Trophoblast cell (in vitro differentiated cells and primary cell): ENCODE measurements at regions not wholly inside any gene's neighbourhood (a gene's known extent, or its start where the extent isn't known, plus 50 kb on each side); places are given as distances from the start of the nearest gene placed in this dataset.
"Not testable (repeated sequence)": the region's sequence is repeated elsewhere in the genome, so short reads cannot be mapped to it uniquely, and the experiment has no call there.

Experiments
- DNase-seq, 2 donors: peaks; one replicate each; pipeline ENCODE4 v3.0.0-alpha.2; 2016
- H2AFZ ChIP-seq: 2 replicates; pipeline ENCODE4 v1.6.1; 2013; ENCODE audit warnings: low read length, moderate library complexity, mild to moderate bottlenecking; ENCODE audit not compliant: insufficient read depth, poor library complexity
- H2AK5ac ChIP-seq: 2 replicates; pipeline ENCODE4 v1.6.1; 2013; ENCODE audit warnings: mild to moderate bottlenecking, low read length
- H2BK120ac ChIP-seq: 2 replicates; pipeline ENCODE4 v1.6.1; 2013; ENCODE audit warnings: low read length, mild to moderate bottlenecking, moderate library complexity; ENCODE audit not compliant: insufficient read depth, poor library complexity
- H2BK12ac ChIP-seq: 2 replicates; pipeline ENCODE4 v1.6.1; 2013; ENCODE audit warnings: mild to moderate bottlenecking, low read length, moderate library complexity
- H2BK5ac ChIP-seq: 2 replicates; pipeline ENCODE4 v1.6.1; 2013; ENCODE audit warnings: low read length, low read depth, moderate library complexity, mild to moderate bottlenecking; ENCODE audit not compliant: poor library complexity
- H3K14ac ChIP-seq: 2 replicates; pipeline ENCODE4 v1.6.1; 2013; ENCODE audit warnings: mild to moderate bottlenecking, low read length
- H3K18ac ChIP-seq: 2 replicates; pipeline ENCODE4 v1.6.1; 2013; ENCODE audit warnings: mild to moderate bottlenecking, low read length
- H3K23ac ChIP-seq: 2 replicates; pipeline ENCODE4 v1.6.1; 2013; ENCODE audit warnings: low read length
- H3K27ac ChIP-seq: 2 replicates; pipeline ENCODE4 v1.5.1; 2013; ENCODE audit warnings: low read depth, mild to moderate bottlenecking, inconsistent platforms, low read length, moderate library complexity
- H3K27me3 ChIP-seq: 2 replicates; pipeline ENCODE4 v1.6.1; 2013; ENCODE audit warnings: inconsistent platforms, mild to moderate bottlenecking, low read length, moderate library complexity; ENCODE audit not compliant: insufficient read depth
- H3K36me3 ChIP-seq, 2 experiments: 1 replicate in 1 of 2; 2 replicates in 1 of 2; pipeline ENCODE4 v1.6.1; 2013; ENCODE audit warnings: low read length in 2 of 2, mild to moderate bottlenecking in 2 of 2, moderate library complexity in 1 of 2; ENCODE audit not compliant: insufficient read depth in 2 of 2, control insufficient read depth in 1 of 2
- H3K4ac ChIP-seq: 2 replicates; pipeline ENCODE4 v1.6.1; 2013; ENCODE audit warnings: low read depth, mild to moderate bottlenecking, low read length, moderate library complexity
- H3K4me1 ChIP-seq, 2 experiments: 1 replicate in 1 of 2; 2 replicates in 1 of 2; pipeline ENCODE4 v1.6.1; 2013; ENCODE audit warnings: low read length in 2 of 2, mild to moderate bottlenecking in 2 of 2, moderate library complexity in 1 of 2; ENCODE audit not compliant: insufficient read depth in 2 of 2, control insufficient read depth in 1 of 2
- H3K4me2 ChIP-seq: 2 replicates; pipeline ENCODE4 v1.6.1; 2013; ENCODE audit warnings: inconsistent platforms, mild to moderate bottlenecking, low read length, moderate library complexity
- H3K4me3 ChIP-seq: 2 replicates; pipeline ENCODE4 v1.5.1; 2013; ENCODE audit warnings: mild to moderate bottlenecking, low read depth, low read length, inconsistent platforms
- H3K79me1 ChIP-seq: one replicate; pipeline ENCODE4 v1.6.1; 2013; ENCODE audit warnings: low read length
- H3K79me2 ChIP-seq: 2 replicates; pipeline ENCODE4 v1.6.1; 2013; ENCODE audit warnings: low read length, mild to moderate bottlenecking; ENCODE audit not compliant: control insufficient read depth, insufficient read depth, poor library complexity
- H3K9ac ChIP-seq: 2 replicates; pipeline ENCODE4 v1.6.1; 2013; ENCODE audit warnings: mild to moderate bottlenecking, low read length
- H3K9me3 ChIP-seq: 2 replicates; pipeline ENCODE4 v1.6.1; 2013; ENCODE audit warnings: low read depth, mild to moderate bottlenecking, control low read depth, inconsistent platforms, low read length; ENCODE audit not compliant: insufficient read depth
- H4K12ac ChIP-seq: 2 replicates; pipeline ENCODE4 v1.6.1; 2013; ENCODE audit warnings: low read depth, mild to moderate bottlenecking, low read length, moderate library complexity
- H4K8ac ChIP-seq: 2 replicates; pipeline ENCODE4 v1.6.1; 2013; ENCODE audit warnings: low read depth, mild to moderate bottlenecking, low read length, moderate library complexity
- H4K91ac ChIP-seq: one replicate; pipeline ENCODE4 v1.6.1; 2013; ENCODE audit warnings: low read depth, mild to moderate bottlenecking, low read length, moderate library complexity
- WGBS: extraction: QIAGEN DNeasy Blood & Tissue Kit; methylation state at CpG from one replicate; pipeline ENCODE4 v1.1.7; 2013; ENCODE audit warnings: missing lambda C conversion rate; ENCODE audit not compliant: insufficient read length, insufficient coverage; ENCODE audit errors: extremely low coverage; 5-methylcytosine and 5-hydroxymethylcytosine counted together

- no peak overlapping the region for H3K14ac ChIP-seq
- H3K4me1 ChIP-seq: no peaks in the 10 kb centered on the region
- no peak overlapping the region for H2BK5ac ChIP-seq
- H3K4me3 ChIP-seq: no peak overlapping the region
- H3K4me2 ChIP-seq: no peak overlapping the region
- H4K8ac ChIP-seq: no peak overlapping the region
- H4K91ac ChIP-seq: no peak overlapping the region
- no peaks in the 10 kb centered on the region for H3K79me2 ChIP-seq
- 100% methylated on average over 3 of the region's 4 CpGs for WGBS
- H3K79me1 ChIP-seq: no peaks in the 10 kb centered on the region
- no peak overlapping the region for H2BK120ac ChIP-seq
- no peaks in the 10 kb centered on the region for H3K36me3 ChIP-seq
- no peak overlapping the region for H3K18ac ChIP-seq
- H3K23ac ChIP-seq: no peak overlapping the region
- no peak overlapping the region for H3K4ac ChIP-seq
- no peak overlapping the region for H2AK5ac ChIP-seq
- no peaks in the 10 kb centered on the region for H3K9me3 ChIP-seq
- H3K27ac ChIP-seq: no peak overlapping the region
- no peak overlapping the region for H4K12ac ChIP-seq
- DNase-seq: no peak
- no peak overlapping the region for H2BK12ac ChIP-seq
- H3K9ac ChIP-seq: no peak overlapping the region
- no peak overlapping the region for H2AFZ ChIP-seq
- no peaks in the 10 kb centered on the region for H3K27me3 ChIP-seq
Measured at GRCh38 chr15:87649175-87649574, 607.4 kb downstream of the NTRK3 start.

DNA sequence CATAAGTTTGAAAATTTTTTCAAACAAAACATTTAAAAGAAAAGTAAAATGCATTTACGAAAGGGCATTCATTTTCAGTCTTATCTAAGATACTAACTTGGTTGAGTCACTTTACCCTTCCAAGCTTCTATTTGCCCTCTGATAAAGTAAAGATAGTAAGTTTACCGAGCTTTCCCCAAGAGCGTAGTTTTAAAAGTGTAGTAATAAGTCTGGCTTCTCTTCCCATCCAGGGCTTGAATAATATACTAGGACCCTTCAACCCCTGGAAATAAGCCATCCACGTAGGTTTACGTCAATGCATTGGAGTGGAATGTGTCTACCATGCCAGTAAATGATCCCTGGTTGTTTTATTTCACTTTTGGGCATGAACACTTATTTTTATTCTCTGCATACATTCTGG, 608.3 kb downstream of the NTRK3 start:
- H3K9me3 ChIP-seq: no peaks in the 10 kb centered on the region
- H3K4me2 ChIP-seq: no peak overlapping the region
- WGBS: no CpG with 5 or more reads among the region's 5 CpGs
- no peak overlapping the region for H3K18ac ChIP-seq
- no peaks in the 10 kb centered on the region for H3K79me2 ChIP-seq
- no peak overlapping the region for H3K23ac ChIP-seq
- no peak overlapping the region for H2AK5ac ChIP-seq
- DNase-seq: no peak
- H2BK120ac ChIP-seq: no peak overlapping the region
- H3K14ac ChIP-seq: no peak overlapping the region
- no peaks in the 10 kb centered on the region for H3K27me3 ChIP-seq
- no peak overlapping the region for H2BK12ac ChIP-seq
- H4K12ac ChIP-seq: no peak overlapping the region
- H3K9ac ChIP-seq: no peak overlapping the region
- no peak overlapping the region for H4K8ac ChIP-seq
- no peak overlapping the region for H2AFZ ChIP-seq
- H3K4me1 ChIP-seq: no peaks in the 10 kb centered on the region
- no peak overlapping the region for H3K4me3 ChIP-seq
- no peaks in the 10 kb centered on the region for H3K36me3 ChIP-seq
- H3K79me1 ChIP-seq: no peaks in the 10 kb centered on the region
- no peak overlapping the region for H2BK5ac ChIP-seq
- no peak overlapping the region for H3K27ac ChIP-seq
- H3K4ac ChIP-seq: no peak overlapping the region
- H4K91ac ChIP-seq: no peak overlapping the region

DNA sequence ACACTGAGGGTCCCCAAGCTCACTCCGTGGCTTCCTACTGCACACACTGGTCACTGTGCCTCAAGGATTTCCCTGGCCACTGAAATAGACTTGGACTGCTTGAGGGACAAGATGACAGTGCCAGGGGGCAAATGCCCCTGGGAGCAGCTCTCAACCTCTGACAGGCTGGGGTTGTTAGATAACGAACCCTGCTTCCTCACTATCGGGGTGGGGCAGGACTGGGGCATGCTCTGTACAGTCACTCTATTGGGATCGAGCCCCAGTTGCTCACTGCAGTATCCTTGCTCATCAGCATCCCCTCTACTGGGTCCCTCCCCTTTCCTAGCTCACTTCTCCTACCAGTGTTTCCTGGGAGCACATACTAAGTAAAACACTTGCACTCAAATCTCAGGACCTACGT, 610.8 kb downstream of the NTRK3 start:
- Histone ChIP-seq H3K4me2 (no peak overlapping the region), H2BK120ac (no peak overlapping the region), H3K9ac (no peak overlapping the region), H3K4ac (no peak overlapping the region), H4K91ac (no peak overlapping the region), H4K12ac (no peak overlapping the region), H3K14ac (no peak overlapping the region), H3K79me2 (no peaks in the 10 kb centered on the region), H3K27ac (no peak overlapping the region), H3K36me3 (no peaks in the 10 kb centered on the region), H3K18ac (no peak overlapping the region), H4K8ac (no peak overlapping the region), H2BK12ac (no peak overlapping the region), H3K79me1 (no peaks in the 10 kb centered on the region), H3K23ac (no peak overlapping the region), H3K9me3 (no peaks in the 10 kb centered on the region), H3K27me3 (no peaks in the 10 kb centered on the region), H2BK5ac (no peak overlapping the region), H2AK5ac (no peak overlapping the region), H2AFZ (no peak overlapping the region), H3K4me1 (no peaks in the 10 kb centered on the region), H3K4me3 (no peak overlapping the region)
- no CpG with 5 or more reads among the region's 5 CpGs for WGBS
- no peak for DNase-seq

- not testable (repeated sequence) for H3K27me3 ChIP-seq, H3K4me2 ChIP-seq, H3K36me3 ChIP-seq, H3K79me2 ChIP-seq, H3K18ac ChIP-seq, H3K27ac ChIP-seq, H2BK12ac ChIP-seq, H4K12ac ChIP-seq, H3K79me1 ChIP-seq, H3K4me3 ChIP-seq, DNase-seq, H3K4ac ChIP-seq, H3K9ac ChIP-seq, H2BK120ac ChIP-seq, H4K8ac ChIP-seq, H3K4me1 ChIP-seq, H3K9me3 ChIP-seq, H2AK5ac ChIP-seq, H3K14ac ChIP-seq, H3K23ac ChIP-seq, H4K91ac ChIP-seq, H2BK5ac ChIP-seq, H2AFZ ChIP-seq
- no CpG with 5 or more reads among the region's 3 CpGs for WGBS
Measured at GRCh38 chr15:87642997-87643396, 613.5 kb downstream of the NTRK3 start.
